H1 (cell line): ENCODE measurements at regions not wholly inside any gene's neighbourhood (a gene's known extent, or its start where the extent isn't known, plus 50 kb on each side); places are given as distances from the start of the nearest gene placed in this dataset.
A peak's percentile ranks its signal among the peaks of the same experiment; 100 is the strongest.

Source experiments
- CTCF ChIA-PET: fragments of 300-600 bp; sonication (Branson Sonifier 250); formaldehyde crosslinking; loops from one replicate; lab custom pipeline; 2021; ENCODE audit not compliant: partially characterized antibody; lab: Charles Lee
- POLR2A ChIA-PET: fragments of 300-600 bp; sonication (Branson Sonifier 250); formaldehyde crosslinking; loops from one replicate; lab custom pipeline; 2021; ENCODE audit warnings: inconsistent platforms; ENCODE audit not compliant: partially characterized antibody; lab: Charles Lee
- DNase-seq, 2 experiments: peaks; one replicate each; pipeline versions ENCODE4 v3.0.0 to v3.0.0-alpha.2; 2010 to 2022; ENCODE audit warnings: low spot score in 2 of 2, low read depth in 1 of 2, mixed read lengths in 1 of 2
- FAIRE-seq: peaks from 2 replicates; lab custom pipeline; 2011; peaks lifted over from hg19 to GRCh38; lab: Jason Lieb, UNC
- H2AFZ ChIP-seq: 2 replicates; pipeline ENCODE4 v1.8.1; 2012; ENCODE audit warnings: low read length, inconsistent platforms
- H2AK5ac ChIP-seq: 2 replicates; pipeline ENCODE4 v1.6.1; 2013; ENCODE audit warnings: low read depth, low read length
- H2BK120ac ChIP-seq: replicated peaks from 2 replicates; pipeline ENCODE3; 2013; ENCODE audit warnings: low read depth, low read length, inconsistent platforms
- H2BK12ac ChIP-seq: 2 replicates; pipeline ENCODE4 v1.6.1; 2013; ENCODE audit warnings: low read depth, low read length
- H2BK15ac ChIP-seq: 2 replicates; pipeline ENCODE4 v1.6.1; 2013; ENCODE audit warnings: low read length
- H2BK20ac ChIP-seq: 2 replicates; pipeline ENCODE4 v1.6.1; 2013; ENCODE audit warnings: low read length
- H2BK5ac ChIP-seq: 2 replicates; pipeline ENCODE4 v1.6.1; 2013; ENCODE audit warnings: low read depth, low read length
- H3K14ac ChIP-seq: 2 replicates; pipeline ENCODE4 v1.6.1; 2013; ENCODE audit warnings: inconsistent platforms; ENCODE audit not compliant: insufficient read length
- H3K18ac ChIP-seq: 2 replicates; pipeline ENCODE4 v1.6.1; 2013; ENCODE audit warnings: low read length; ENCODE audit errors: extremely low read depth
- H3K23ac ChIP-seq: 2 replicates; pipeline ENCODE4 v1.6.1; 2013; ENCODE audit warnings: inconsistent platforms; ENCODE audit not compliant: insufficient read length
- H3K23me2 ChIP-seq: 2 replicates; pipeline ENCODE4 v1.6.1; 2013; ENCODE audit warnings: low read depth, low read length
- H3K27ac ChIP-seq: 2 replicates; pipeline ENCODE4 v1.6.1; 2011; ENCODE audit warnings: low read depth, low read length, inconsistent platforms
- H3K27me3 ChIP-seq, 4 experiments: replicated peaks in 1 of 4; 1 replicate in 1 of 4; 2 replicates in 3 of 4; pipeline versions ENCODE4 v1.6.1 to v1.8.1; 2011 to 2013; ENCODE audit warnings: low read length in 3 of 4, mild to moderate bottlenecking in 3 of 4, inconsistent platforms in 2 of 4, mixed read lengths in 2 of 4, moderate library complexity in 1 of 4; ENCODE audit not compliant: control insufficient read depth in 3 of 4, insufficient read depth in 3 of 4; ENCODE audit errors: extremely low read depth in 1 of 4
- H3K36me3 ChIP-seq, 4 experiments: 2 replicates each; pipeline versions ENCODE4 v1.6.1 to v1.8.1; 2011 to 2013; ENCODE audit warnings: mild to moderate bottlenecking in 4 of 4, low read length in 3 of 4, moderate library complexity in 2 of 4, control low read depth in 1 of 4, inconsistent platforms in 1 of 4; ENCODE audit not compliant: insufficient read depth in 4 of 4, control insufficient read depth in 2 of 4
- H3K4ac ChIP-seq: replicated peaks from 2 replicates; pipeline ENCODE3; 2013; ENCODE audit warnings: low read length, low read depth, mixed read lengths, inconsistent platforms; ENCODE audit not compliant: insufficient read length
- H3K4me1 ChIP-seq, 4 experiments: replicated peaks in 1 of 4; 1 replicate in 1 of 4; 2 replicates in 3 of 4; pipeline versions ENCODE4 v1.6.1 to v1.8.1; 2011 to 2013; ENCODE audit warnings: low read length in 3 of 4, inconsistent platforms in 2 of 4, mixed read lengths in 1 of 4; ENCODE audit not compliant: insufficient read depth in 4 of 4, control insufficient read depth in 3 of 4
- H3K4me2 ChIP-seq, 2 experiments: 2 replicates each; pipeline versions ENCODE4 v1.6.1 to v1.8.1; 2011 to 2013; ENCODE audit warnings: low read depth in 2 of 2, low read length in 2 of 2, control low read depth in 1 of 2, inconsistent platforms in 1 of 2, mild to moderate bottlenecking in 1 of 2; ENCODE audit not compliant: insufficient read depth in 1 of 2
- H3K4me3 ChIP-seq, 4 experiments: fragments of 200-600, 300-600 bp in 1 of 4; sonication (generic), shearing (Covaris generic), sonication (Bioruptor Twin) in 1 of 4; 2 replicates each; pipeline versions ENCODE4 v1.5.1 to v1.8.1; 2011 to 2016; ENCODE audit warnings: low read length in 4 of 4, low read depth in 3 of 4, control low read depth in 2 of 4, inconsistent platforms in 2 of 4, mild to moderate bottlenecking in 2 of 4, mixed read lengths in 1 of 4, moderate library complexity in 1 of 4; ENCODE audit not compliant: insufficient read depth in 2 of 4; ENCODE audit errors: extremely low read depth in 1 of 4
- H3K56ac ChIP-seq: replicated peaks from 2 replicates; pipeline ENCODE3; 2013; ENCODE audit warnings: low read depth, mild to moderate bottlenecking, mixed read lengths, low read length, inconsistent platforms; ENCODE audit not compliant: insufficient read length
- H3K79me1 ChIP-seq: 2 replicates; pipeline ENCODE4 v1.6.1; 2013; ENCODE audit warnings: low read depth, low read length, control low read depth
- H3K79me2 ChIP-seq, 2 experiments: 2 replicates each; pipeline versions ENCODE4 v1.6.1 to v1.8.1; 2012 to 2013; ENCODE audit warnings: low read length in 2 of 2, mild to moderate bottlenecking in 2 of 2, inconsistent platforms in 1 of 2; ENCODE audit not compliant: insufficient read depth in 2 of 2, control insufficient read depth in 1 of 2
- H3K9ac ChIP-seq, 4 experiments: replicated peaks in 1 of 4; 1 replicate in 1 of 4; 2 replicates in 3 of 4; pipeline versions ENCODE4 v1.6.1 to v1.8.1; 2011 to 2013; ENCODE audit warnings: low read depth in 3 of 4, low read length in 3 of 4, control low read depth in 2 of 4, mild to moderate bottlenecking in 2 of 4, moderate library complexity in 2 of 4, inconsistent platforms in 1 of 4; ENCODE audit errors: extremely low read depth in 1 of 4
- H3K9me3 ChIP-seq, 2 experiments: 2 replicates each; pipeline versions ENCODE4 v1.6.1 to v1.8.1; 2012 to 2013; ENCODE audit warnings: mild to moderate bottlenecking in 2 of 2, moderate library complexity in 2 of 2, control low read depth in 1 of 2, inconsistent platforms in 1 of 2, low read depth in 1 of 2, low read length in 1 of 2, mixed read lengths in 1 of 2; ENCODE audit not compliant: insufficient read depth in 2 of 2
- H4K20me1 ChIP-seq, 2 experiments: replicated peaks in 1 of 2; 2 replicates each; pipeline versions ENCODE3 to v1.8.1; 2011 to 2013; ENCODE audit warnings: inconsistent platforms in 2 of 2, low read length in 2 of 2, mild to moderate bottlenecking in 1 of 2; ENCODE audit not compliant: insufficient read depth in 2 of 2, control insufficient read depth in 1 of 2
- H4K5ac ChIP-seq: 2 replicates; pipeline ENCODE4 v1.6.1; 2013; ENCODE audit warnings: low read length, low read depth, mixed read lengths, inconsistent platforms; ENCODE audit not compliant: insufficient read length
- H4K8ac ChIP-seq: 2 replicates; pipeline ENCODE4 v1.8.0; 2013; ENCODE audit warnings: mild to moderate bottlenecking, moderate library complexity, low read length, inconsistent platforms; ENCODE audit not compliant: insufficient read depth; ENCODE audit errors: extremely low read depth
- H4K91ac ChIP-seq: replicated peaks from 2 replicates; pipeline ENCODE3; 2013; ENCODE audit warnings: low read length, mixed read lengths, inconsistent platforms; ENCODE audit not compliant: insufficient read length
- BACH1 ChIP-seq: IDR thresholded peaks from 2 replicates; pipeline ENCODE4 v1.6.1; 2012; ENCODE audit warnings: low read length, improper control_type of control experiment
- JUN ChIP-seq: IDR thresholded peaks from 2 replicates; pipeline ENCODE4 v1.6.1; 2011; ENCODE audit warnings: low read depth, mild to moderate bottlenecking, improper control_type of control experiment, low read length
- KDM4A ChIP-seq: IDR thresholded peaks from one replicate; pipeline ENCODE4 v1.7.1; 2012; ENCODE audit warnings: low read depth, mild to moderate bottlenecking, moderate library complexity, low read length, inconsistent platforms; ENCODE audit not compliant: severe bottlenecking
- POU5F1 ChIP-seq: IDR thresholded peaks from 2 replicates; pipeline ENCODE4 v1.6.1; 2011; ENCODE audit warnings: low read depth, mild to moderate bottlenecking, low read length, moderate library complexity
- RBBP5 ChIP-seq: IDR thresholded peaks from 2 replicates; pipeline ENCODE4 v1.7.1; 2012; ENCODE audit warnings: low read depth, mild to moderate bottlenecking, inconsistent platforms, low read length, moderate library complexity, borderline replicate concordance
- SAP30 ChIP-seq: fragments of 300-600 bp; sonication (generic); IDR thresholded peaks from 2 replicates; pipeline ENCODE4 v1.7.1; 2012; ENCODE audit warnings: low read length, moderate library complexity, mild to moderate bottlenecking, inconsistent platforms; ENCODE audit not compliant: insufficient read depth, insufficient replicate concordance
- WGBS, 2 experiments: shearing (Covaris generic) in 1 of 2; methylation state at CpG; one replicate each; pipeline versions ENCODE4 v1.1.6 to v1.1.7; 2013 to 2015; ENCODE audit warnings: low lambda C conversion rate in 2 of 2, mixed read lengths in 2 of 2, inconsistent platforms in 1 of 2, low coverage in 1 of 2, missing lambda C conversion rate in 1 of 2; ENCODE audit not compliant: insufficient replicate concordance in 2 of 2, insufficient coverage in 1 of 2, insufficient read length in 1 of 2; ENCODE audit errors: extremely low coverage in 1 of 2, missing lambda C conversion rate in 1 of 2; 5-methylcytosine and 5-hydroxymethylcytosine counted together

GRCh38 chr10:118496525-118496924 lies 98.9 kb downstream of the PRLHR start:
- Histone ChIP-seq H4K91ac (no peak overlapping the region), H4K20me1 (no peaks in the 10 kb centered on the region), H2AK5ac (no peak overlapping the region), H3K4me1 (peaks cover 0 to 4% (median 0%) of the 10 kb centered on the region in 4 experiments; a peak in 1 of 7 replicates), H2BK12ac (no peak overlapping the region), H3K23me2 (no peaks in the 10 kb centered on the region), H3K56ac (no peak overlapping the region), H3K23ac (no peak overlapping the region), H3K4ac (no peak overlapping the region), H2AFZ (no peak overlapping the region), H4K8ac (no peak overlapping the region), H2BK5ac (no peak overlapping the region), H2BK120ac (no peak overlapping the region), H3K79me1 (no peaks in the 10 kb centered on the region), H2BK20ac (no peak overlapping the region), H3K4me3 (no peak overlapping the region), H3K79me2 (no peaks in the 10 kb centered on the region), H3K9ac (no peak overlapping the region), H4K5ac (no peak overlapping the region), H3K27me3 (no peaks in the 10 kb centered on the region), H3K36me3 (no peaks in the 10 kb centered on the region), H2BK15ac (no peak overlapping the region), H3K4me2 (no peak overlapping the region), H3K9me3 (no peaks in the 10 kb centered on the region), H3K14ac (no peak overlapping the region), H3K27ac (no peak overlapping the region), H3K18ac (no peak overlapping the region)
- CTCF ChIA-PET: interaction anchor here (0.8 to 1.1 kb wide), 3 partner anchors 28 to 47 kb away, joined by 3 to 4 read pairs (median 3); no protein-coding TSS in a partner anchor
- POLR2A ChIA-PET: no interaction called here
- WGBS, 2 experiments: 85% methylated on average over 3 of the region's 3 CpGs; no CpG with 5 or more reads in 1 of the 2 experiments
- peak in 1 of 2 experiments; percentile 8 for DNase-seq
- no peak for FAIRE-seq
- no peak for TF ChIP-seq POU5F1
- TF ChIP-seq KDM4A: no peak
- TF ChIP-seq BACH1: no peak
- no peak for TF ChIP-seq JUN
- no peak for TF ChIP-seq SAP30
- no peak for TF ChIP-seq RBBP5
